ENCODE measurements at regions not wholly inside any gene's neighbourhood (a gene's known extent, or its start where the extent isn't known, plus 50 kb on each side); places are given as distances from the start of the nearest gene placed in this dataset.
A peak's percentile ranks its signal among the peaks of the same experiment; 100 is the strongest.
"Not testable (repeated sequence)": the region's sequence is repeated elsewhere in the genome, so short reads cannot be mapped to it uniquely, and the experiment has no call there.

DNA sequence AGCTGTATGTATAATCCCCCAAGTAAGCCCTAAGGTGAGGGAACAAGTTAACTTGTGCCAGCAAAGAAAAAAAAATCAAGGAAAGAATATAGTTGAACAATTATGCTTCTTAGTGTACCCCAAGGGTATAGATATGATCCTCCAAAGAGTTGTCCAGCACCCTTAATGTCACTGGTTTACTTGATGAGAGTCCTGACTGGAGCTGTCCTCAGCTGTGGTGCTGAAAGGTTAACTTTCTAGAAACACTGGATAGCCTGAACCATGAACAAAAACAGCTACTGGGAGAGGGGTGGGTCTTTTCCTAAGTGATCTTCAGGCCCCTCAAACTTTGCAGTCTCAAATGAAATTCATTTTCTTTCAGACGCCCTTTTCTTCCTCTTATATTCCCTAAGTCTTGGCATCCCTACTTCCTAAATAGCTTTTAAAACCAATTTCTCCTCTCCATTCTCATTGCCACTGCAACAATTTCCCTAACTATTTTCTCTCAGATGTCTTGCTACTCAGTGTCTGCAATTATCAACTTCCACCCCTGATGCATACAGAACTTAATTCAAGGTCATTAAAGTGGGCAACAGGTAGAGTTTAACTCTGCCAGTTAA lies 83.5 kb upstream of the PROKR2 start:
- Mint-ChIP-seq H3K27ac (no peak overlapping the region), H3K27me3 (peaks cover 21% of the 10 kb centered on the region), H3K4me1 (ENCODE audit: low read depth) (no peaks in the 10 kb centered on the region), H3K9me3 (ENCODE audit: low read depth) (no peaks in the 10 kb centered on the region), H3K36me3 (ENCODE audit: insufficient read depth) (no peaks in the 10 kb centered on the region), H3K4me3 (ENCODE audit: low read depth) (no peak overlapping the region)
- peak; percentile 44 for DNase-seq (ENCODE audit: low spot score, unreplicated experiment)
- TF ChIP-seq, protein P1, sequence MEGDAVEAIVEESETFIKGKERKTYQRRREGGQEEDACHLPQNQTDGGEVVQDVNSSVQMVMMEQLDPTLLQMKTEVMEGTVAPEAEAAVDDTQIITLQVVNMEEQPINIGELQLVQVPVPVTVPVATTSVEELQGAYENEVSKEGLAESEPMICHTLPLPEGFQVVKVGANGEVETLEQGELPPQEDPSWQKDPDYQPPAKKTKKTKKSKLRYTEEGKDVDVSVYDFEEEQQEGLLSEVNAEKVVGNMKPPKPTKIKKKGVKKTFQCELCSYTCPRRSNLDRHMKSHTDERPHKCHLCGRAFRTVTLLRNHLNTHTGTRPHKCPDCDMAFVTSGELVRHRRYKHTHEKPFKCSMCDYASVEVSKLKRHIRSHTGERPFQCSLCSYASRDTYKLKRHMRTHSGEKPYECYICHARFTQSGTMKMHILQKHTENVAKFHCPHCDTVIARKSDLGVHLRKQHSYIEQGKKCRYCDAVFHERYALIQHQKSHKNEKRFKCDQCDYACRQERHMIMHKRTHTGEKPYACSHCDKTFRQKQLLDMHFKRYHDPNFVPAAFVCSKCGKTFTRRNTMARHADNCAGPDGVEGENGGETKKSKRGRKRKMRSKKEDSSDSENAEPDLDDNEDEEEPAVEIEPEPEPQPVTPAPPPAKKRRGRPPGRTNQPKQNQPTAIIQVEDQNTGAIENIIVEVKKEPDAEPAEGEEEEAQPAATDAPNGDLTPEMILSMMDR (IDR thresholded peaks at IDR 0.05; ENCODE audit: unreplicated experiment), result no peak

DNA sequence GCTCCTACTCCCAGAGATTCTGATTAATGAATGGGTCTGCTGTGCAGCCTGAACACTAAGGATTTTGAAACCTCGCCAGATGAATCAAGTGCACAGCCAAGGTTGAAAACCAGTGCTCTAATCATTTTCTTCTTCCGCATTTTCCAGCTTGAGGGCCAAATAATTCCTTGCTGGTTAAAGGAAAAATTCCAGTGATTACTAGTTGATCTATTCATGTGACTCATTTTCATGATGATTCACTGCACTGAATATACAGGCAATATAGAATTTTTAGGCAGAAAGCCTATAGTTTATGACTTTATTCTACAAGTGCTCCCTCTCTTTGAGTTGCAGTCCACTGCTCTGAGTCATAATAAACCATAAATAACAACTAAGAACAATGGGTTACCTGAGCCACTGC lies 80.6 kb upstream of the PROKR2 start:
- H3K27ac Mint-ChIP-seq, result no peak overlapping the region
- peaks cover 27% of the 10 kb centered on the region for H3K27me3 Mint-ChIP-seq
- no peak overlapping the region for H3K4me3 Mint-ChIP-seq (ENCODE audit: low read depth)
- no peak for DNase-seq (ENCODE audit: low spot score, unreplicated experiment)
- no peaks in the 10 kb centered on the region for H3K36me3 Mint-ChIP-seq (ENCODE audit: insufficient read depth)
- no peaks in the 10 kb centered on the region for H3K4me1 Mint-ChIP-seq (ENCODE audit: low read depth)
- TF ChIP-seq, protein P1 (IDR thresholded peaks at IDR 0.05; ENCODE audit: unreplicated experiment), result no peak
- H3K9me3 Mint-ChIP-seq (ENCODE audit: low read depth), result no peaks in the 10 kb centered on the region

DNA sequence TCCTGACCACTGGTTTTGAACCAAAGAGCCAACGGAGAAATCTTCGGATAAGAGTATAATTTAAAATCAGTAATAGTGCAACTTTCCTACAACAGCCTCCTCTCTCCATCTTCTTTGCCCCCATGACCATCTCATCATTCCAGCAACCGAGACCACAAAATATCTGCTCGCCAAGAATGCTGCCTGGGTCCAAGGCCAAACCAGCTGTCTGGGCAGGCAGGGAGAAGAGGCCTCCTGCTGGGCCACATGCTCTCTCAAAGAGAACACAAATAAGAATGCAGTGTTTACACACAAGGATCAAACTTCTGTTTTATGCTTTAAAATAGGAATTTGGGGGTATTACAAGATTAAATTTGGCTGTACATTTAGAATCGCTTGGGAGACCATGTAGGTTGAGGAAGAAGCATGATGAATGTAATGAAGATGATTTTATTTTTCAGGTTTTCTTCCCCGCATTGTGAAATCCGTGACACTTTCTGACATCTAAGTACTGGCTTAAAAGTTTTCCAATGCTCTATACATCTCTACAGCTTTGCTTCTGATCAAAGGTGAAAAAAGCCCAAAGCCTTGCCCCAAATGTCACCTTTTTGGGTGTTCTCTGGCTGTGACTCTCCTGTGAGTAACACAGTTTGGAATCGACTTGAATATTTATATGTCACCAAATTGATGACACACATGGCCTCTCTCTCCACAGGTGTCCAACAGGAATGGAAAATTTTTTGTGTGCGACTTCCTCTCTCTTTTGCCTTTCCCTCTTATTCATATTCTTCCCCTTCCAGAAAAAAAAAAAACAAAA lies 79.4 kb upstream of the PROKR2 start:
- Mint-ChIP-seq H3K4me3 (ENCODE audit: low read depth) (no peak overlapping the region), H3K27ac (no peak overlapping the region), H3K36me3 (ENCODE audit: insufficient read depth) (no peaks in the 10 kb centered on the region), H3K4me1 (ENCODE audit: low read depth) (no peaks in the 10 kb centered on the region), H3K27me3 (peaks cover 33% of the 10 kb centered on the region), H3K9me3 (ENCODE audit: low read depth) (no peaks in the 10 kb centered on the region)
- DNase-seq (ENCODE audit: low spot score, unreplicated experiment), result no peak
- TF ChIP-seq, protein P1 (IDR thresholded peaks at IDR 0.05; ENCODE audit: unreplicated experiment), result no peak

DNA sequence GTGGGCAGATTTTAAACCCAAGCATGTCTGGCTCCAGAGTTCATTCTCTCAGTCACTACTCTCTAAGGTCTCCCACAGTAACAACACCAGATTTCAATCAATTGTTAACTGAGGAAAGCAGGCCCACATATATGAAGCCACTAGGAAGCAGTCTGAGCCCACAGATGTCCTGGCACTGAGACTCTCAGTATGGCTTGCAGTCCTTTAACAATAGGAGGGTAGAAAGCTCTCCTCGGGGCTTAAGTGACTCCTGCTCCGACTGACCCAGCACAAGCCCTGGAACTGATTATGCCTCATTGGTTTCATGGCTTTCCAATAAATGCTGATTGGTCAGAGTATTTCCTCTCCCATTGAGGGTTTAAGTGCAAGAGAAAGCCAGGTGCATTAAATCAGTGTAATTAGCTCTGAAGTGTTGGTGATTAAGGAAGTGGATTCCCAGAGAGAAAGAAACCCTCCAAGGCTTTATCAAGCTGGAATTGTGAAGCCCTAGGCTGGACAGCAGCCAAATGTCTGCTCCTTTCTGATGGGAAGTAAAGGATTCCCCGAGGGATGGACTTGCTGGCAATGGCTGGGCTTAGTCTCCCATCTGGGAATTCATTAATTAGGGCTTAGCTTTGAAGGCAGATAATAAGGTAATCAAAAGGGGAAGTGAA lies 76.6 kb upstream of the PROKR2 start:
- peaks cover 39% of the 10 kb centered on the region for H3K27me3 Mint-ChIP-seq
- no peak overlapping the region for H3K27ac Mint-ChIP-seq
- DNase-seq (ENCODE audit: low spot score, unreplicated experiment), result no peak
- no peaks in the 10 kb centered on the region for H3K4me1 Mint-ChIP-seq (ENCODE audit: low read depth)
- no peaks in the 10 kb centered on the region for H3K36me3 Mint-ChIP-seq (ENCODE audit: insufficient read depth)
- no peaks in the 10 kb centered on the region for H3K9me3 Mint-ChIP-seq (ENCODE audit: low read depth)
- H3K4me3 Mint-ChIP-seq (ENCODE audit: low read depth), result no peak overlapping the region
- TF ChIP-seq, protein P1 (IDR thresholded peaks at IDR 0.05; ENCODE audit: unreplicated experiment), result no peak

DNA sequence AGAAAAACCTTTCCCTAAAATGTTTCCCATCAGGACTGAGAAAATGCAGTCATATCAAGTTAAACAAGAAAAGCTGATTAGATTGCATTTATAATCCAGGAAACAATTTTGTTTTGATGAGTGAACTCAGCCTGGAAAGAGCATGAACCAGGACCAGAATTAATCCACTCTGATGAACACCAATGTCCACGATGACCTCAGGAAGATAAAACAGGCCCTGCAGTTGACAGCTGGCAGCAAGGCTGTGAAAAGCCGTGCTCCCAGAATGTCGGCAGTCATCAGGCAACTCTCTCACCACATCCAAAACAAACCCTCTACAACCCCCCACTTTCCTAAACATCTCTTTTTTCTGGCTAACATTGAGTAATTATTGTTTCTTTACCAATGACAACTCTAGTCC lies 74.0 kb upstream of the PROKR2 start:
- H3K27ac Mint-ChIP-seq, result no peak overlapping the region
- no peaks in the 10 kb centered on the region for H3K9me3 Mint-ChIP-seq (ENCODE audit: low read depth)
- TF ChIP-seq, protein P1 (IDR thresholded peaks at IDR 0.05; ENCODE audit: unreplicated experiment), result no peak
- H3K27me3 Mint-ChIP-seq, result peaks cover 35% of the 10 kb centered on the region
- no peaks in the 10 kb centered on the region for H3K4me1 Mint-ChIP-seq (ENCODE audit: low read depth)
- H3K36me3 Mint-ChIP-seq (ENCODE audit: insufficient read depth), result no peaks in the 10 kb centered on the region
- no peak for DNase-seq (ENCODE audit: low spot score, unreplicated experiment)
- no peak overlapping the region for H3K4me3 Mint-ChIP-seq (ENCODE audit: low read depth)

DNA sequence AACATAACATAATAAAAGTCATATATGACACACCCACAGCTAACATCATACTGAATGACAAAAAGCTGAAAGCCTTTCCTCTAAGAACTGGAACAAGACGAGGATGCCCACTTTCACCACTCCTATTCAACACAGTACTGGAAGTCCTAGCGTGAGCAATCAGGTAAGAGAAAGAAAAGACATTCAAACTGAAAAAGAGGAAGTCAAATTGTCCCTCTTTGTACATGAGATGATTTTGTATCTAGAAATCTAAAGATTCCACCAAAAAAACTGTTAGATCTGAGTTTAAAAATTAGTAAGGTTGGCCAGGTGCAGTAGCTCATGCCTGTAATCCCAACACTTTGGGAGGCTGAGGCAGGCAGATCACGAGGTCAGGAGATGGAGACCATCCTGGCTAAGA lies 70.1 kb upstream of the PROKR2 start:
- not testable (repeated sequence) for H3K4me3 Mint-ChIP-seq (ENCODE audit: low read depth); H3K9me3 Mint-ChIP-seq (ENCODE audit: low read depth); H3K36me3 Mint-ChIP-seq (ENCODE audit: insufficient read depth); H3K4me1 Mint-ChIP-seq (ENCODE audit: low read depth); H3K27ac Mint-ChIP-seq; DNase-seq (ENCODE audit: low spot score, unreplicated experiment)
- H3K27me3 Mint-ChIP-seq, result peaks cover 22% of the 10 kb centered on the region

DNA sequence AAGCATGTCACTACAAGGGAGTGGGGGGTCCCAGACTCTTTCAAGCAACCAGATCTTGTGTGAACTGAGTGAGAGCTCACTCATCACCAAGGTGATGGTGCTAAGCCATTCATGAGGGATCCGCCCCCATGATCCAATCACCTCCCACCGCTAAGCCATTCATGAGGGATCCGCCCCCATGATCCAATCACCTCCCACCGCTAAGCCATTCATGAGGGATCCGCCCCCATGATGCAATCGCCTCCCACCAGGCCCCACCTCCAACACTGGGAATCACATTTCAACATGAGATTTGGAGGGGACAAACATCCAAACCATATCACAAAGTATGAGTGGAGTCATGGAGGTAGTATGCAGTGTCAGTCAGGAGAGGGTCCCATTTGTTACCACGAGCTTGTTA lies 64.8 kb upstream of the PROKR2 start:
- DNase-seq (ENCODE audit: low spot score, unreplicated experiment); H3K4me1 Mint-ChIP-seq (ENCODE audit: low read depth); H3K4me3 Mint-ChIP-seq (ENCODE audit: low read depth); H3K27ac Mint-ChIP-seq; H3K36me3 Mint-ChIP-seq (ENCODE audit: insufficient read depth); H3K9me3 Mint-ChIP-seq (ENCODE audit: low read depth): not testable (repeated sequence)
- peaks cover 14% of the 10 kb centered on the region for H3K27me3 Mint-ChIP-seq
